SKM-1 treated with dmso at 0.1 percent for 144 hours (cell line): ENCODE measurements at regions not wholly inside any gene's neighbourhood (a gene's known extent, or its start where the extent isn't known, plus 50 kb on each side); places are given as distances from the start of the nearest gene placed in this dataset.

Experiments
- DNase-seq: peaks from one replicate; lab custom pipeline; 2025; ENCODE audit not compliant: unreplicated experiment; lab: John Stamatoyannopoulos, UW

DNA sequence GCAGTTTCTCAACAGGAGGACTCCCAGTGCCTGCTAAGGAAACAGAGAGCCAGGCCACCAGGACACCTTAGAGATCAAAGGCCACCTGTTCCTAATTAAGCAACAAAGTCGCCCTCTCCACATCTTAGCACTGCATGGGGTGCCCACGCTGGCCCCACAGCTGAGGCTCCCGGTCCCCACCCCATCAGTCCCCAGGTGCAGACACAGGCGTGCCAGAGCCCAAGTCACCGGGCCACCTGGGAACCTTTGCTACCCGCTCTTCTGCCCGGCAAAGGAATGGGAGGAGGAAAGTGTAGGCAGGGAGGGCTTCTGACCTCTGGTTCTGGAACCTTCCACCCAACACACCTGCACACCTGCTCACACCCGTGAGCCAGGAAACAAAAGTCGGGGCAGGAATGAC is 85.5 kb upstream of the PRR5 start:
- no peak for DNase-seq

DNA sequence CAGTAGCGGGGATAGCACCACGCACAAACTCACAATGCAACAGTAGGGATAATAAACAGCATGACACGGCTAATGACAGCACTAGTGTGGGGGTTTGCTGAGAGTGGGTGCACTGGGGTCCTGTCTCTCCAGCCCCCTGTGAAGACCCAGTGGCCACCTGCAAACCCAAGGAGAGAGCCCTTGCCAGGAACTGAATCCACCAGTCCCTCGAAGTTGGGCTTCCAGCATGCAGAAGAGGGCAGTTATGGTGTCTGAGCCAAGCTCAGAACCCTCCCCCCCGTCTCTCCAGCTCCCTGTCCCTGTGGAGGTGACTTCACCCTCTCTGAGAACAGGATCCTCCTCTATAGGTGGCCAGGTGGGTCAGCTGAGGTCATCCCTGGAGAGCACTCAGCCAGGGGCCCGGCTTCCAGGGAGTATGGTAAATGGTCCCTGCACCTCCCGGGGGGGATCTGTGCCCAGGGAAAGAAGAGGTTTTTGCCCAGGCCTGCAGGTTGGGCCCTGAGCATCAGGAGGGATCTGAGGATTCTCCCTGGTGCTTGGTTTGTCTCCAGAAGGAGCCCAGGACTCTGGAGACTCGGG is 86.3 kb upstream of the PRR5 start:
- DNase-seq, result no peak

DNA sequence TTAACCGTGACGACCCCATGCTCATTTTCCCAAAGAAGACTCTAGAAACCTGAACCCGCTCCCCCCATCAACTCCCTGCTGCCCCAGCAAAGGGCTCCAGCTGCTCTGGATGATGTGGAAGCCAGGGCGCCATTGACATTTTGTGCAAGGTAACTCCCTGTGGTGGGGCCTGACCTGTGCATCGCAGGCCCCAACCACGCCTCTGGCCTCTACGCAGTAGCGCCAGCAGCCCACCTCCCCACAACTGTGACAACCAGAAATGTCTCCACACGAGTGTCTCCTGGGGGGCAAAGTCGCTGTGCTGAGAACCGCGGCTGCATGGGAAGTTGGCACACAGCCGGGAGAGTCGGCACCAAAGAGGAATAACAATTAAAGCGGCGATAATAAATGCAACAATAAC is 86.9 kb upstream of the PRR5 start:
- DNase-seq, result no peak

DNA sequence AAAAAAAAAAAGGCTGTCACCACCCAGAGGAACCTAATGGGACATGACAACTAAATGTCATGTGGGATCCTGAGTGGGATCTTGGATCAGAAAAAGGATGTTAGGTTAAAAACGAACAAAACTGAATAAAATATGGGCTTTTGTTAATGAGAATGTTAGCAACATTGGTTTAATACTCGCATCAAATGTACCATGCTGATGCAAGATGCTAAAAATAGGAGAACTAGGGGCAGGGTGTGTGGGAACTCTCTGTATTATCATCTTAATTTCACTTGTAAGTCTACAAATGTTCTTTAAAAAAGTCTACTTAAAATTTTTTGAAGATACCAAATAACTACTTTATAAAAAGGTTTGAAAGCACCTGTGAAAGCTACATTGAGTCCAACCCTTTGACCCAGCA is 88.8 kb upstream of the PRR5 start:
- no peak for DNase-seq

DNA sequence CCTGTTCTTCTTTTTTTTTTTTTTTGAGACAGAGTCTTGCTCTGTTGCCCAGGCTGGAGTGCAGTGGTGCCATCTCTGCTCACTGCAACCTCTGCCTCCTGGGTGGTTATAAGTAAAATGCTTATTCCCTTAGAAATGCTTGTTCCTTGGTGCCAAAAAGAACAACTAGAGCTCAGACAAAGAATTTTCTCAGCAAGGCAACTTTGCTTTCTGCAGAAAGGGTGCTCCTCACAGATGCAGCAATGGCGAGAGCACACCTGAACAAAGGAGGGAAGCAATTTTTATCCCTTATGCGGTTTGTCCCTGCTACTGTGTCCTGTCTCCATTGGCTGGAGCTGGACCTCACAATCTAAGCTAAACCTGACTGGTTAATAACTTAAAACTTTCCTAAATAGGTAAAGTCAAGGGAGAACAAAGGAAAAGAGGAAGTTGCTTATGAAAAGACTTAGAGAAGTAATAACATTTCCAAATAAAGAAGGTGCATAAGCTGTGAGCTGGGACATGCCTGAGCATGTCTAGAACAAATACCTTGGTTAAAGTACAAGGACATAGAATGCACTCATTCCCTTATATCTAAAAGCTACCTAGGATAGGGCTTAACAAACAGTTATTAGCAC is 90.0 kb upstream of the PRR5 start:
- DNase-seq, result peak; percentile 81

DNA sequence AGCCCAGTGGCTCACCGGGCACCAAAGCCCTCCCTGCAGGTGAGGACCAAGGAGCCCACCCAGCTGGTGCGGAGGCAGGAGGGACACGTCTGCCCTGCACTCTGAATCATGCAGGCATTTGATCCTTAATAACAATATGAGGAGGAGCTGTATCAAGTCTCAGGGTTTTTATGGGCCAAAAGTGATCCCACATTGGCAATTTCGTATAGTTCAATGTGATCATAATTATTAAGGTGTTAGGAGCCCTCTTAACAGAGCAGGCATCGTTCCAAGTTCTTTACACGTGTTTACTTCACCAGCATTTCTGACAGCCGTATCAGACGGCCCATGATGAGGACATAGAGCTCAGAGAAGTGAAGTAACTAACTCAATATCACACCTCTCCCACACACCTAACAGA is 91.9 kb upstream of the PRR5 start:
- DNase-seq, result no peak

DNA sequence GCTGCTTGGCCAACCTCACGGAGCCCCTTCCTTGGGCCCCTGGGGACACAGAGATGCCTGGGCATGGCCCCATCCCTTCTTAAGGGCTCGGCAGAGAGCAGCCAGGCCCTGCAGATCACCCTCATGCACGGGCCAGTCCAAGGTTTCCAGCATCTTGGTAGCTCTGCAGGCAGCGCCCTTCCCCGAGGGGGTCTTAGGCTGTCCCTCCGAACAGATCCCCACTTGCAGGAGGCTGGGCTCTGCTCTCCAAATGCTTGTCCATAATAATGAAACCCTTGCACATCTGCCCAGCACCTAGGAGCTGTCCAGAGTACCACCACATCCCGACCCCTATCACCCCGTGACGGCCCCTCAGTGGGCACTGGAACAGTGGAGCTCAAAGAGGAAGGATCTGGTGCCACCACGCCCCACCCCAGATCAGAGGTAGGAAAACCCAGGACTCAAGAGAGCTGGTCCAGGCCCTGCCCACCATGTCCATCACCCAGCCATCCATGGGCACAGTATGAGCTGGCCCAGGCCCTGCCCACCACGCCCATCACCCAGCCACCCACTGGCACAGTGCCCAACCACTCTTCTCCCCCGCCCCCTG is 92.5 kb upstream of the PRR5 start:
- no peak for DNase-seq

DNA sequence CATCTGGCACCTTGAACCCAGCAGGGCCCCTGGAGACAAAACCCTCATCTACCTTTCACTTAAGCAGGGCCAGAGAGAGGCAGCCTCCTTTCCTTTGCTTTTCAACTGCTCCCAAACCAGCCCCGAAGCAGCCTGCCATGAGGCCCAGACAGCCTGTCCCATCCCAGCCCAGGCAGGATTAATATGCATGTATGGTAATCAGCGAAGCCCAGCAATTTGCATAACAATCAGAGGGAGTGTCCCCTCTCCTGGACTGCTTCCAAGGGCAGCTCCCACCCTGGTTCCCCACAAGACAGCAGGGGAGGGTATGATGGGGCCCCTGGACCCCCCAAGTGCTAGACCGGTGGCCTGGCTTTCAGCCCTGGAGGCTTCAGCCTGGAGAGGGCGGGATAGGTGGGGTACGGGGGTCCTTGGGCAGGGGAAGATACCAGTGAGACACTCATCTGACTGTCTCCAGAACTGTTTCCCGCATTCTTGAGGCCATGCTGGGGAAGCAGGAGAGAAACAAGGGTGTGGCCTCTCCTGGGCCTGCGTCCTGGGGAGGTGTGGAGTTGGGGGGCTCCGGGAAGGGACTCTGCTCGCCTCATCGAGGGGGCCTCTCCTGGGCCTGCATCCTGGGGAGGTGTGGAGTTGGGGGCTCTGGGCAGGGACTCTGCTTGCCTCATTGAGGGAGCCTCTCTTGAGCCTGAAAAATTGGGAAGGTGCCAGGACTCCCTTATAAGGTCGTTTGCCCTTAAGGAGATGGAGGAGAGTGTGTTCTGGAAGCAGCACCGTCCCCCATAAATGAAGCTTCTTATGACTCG is 93.2 kb upstream of the PRR5 start:
- DNase-seq, result no peak

DNA sequence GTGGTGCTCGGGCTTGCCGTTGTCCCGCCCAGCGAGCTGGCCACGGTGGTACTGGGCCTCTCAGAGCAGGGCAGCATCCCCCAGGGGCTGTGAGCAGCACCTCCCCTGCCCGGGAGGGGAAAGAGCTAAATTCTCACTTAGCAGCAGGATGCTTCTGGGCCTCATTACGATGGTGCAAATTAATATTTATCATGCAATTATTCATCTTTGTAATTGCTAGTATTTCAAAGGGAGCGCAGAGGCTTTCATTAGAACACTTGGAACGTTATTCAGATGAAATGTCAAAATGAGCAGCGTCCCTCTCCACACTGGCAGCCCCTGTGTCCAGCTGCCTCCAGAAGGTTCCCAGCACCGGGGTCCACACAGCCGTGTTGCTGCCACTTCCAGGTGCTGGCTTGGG is 95.9 kb upstream of the PRR5 start:
- DNase-seq, result no peak

DNA sequence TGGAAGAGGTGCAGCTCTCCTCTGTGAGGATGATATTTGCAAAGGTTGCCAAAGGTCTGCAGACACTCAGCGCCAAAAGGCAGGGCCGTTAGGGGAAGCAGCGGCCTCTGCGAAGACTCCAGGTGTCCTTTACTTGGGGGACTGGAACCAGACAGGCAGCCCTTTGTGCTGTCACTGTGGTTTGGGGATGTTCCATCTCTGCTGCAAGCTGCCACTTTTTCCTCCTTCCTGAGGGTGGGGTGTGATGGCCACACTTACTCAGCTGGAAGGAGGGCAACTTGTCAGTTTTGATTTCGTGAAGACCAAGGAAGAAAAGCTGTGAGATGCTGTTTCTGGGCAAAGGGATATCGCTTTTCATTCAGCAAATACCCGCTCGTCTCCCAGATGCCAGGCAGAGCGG is 96.5 kb upstream of the PRR5 start:
- peak; percentile 17 for DNase-seq

DNA sequence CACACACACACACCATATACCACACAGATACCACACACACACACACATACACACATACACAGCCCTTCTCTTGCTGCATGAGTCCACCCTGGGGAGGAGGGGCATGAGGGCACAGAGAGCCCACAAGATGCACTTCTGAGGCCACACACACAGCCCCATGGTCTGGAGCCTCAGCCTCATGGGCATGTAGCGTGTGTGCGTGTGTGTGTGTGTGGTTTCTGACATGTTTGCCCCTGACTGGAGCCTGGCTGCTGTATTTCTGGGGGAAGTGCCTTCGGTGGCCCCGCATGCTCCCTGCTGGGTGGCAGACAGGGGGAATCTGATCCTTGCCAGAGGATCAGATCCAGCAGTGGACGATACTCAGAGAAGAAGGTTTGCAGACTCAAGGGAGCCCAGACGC is 97.0 kb upstream of the PRR5 start:
- no peak for DNase-seq

DNA sequence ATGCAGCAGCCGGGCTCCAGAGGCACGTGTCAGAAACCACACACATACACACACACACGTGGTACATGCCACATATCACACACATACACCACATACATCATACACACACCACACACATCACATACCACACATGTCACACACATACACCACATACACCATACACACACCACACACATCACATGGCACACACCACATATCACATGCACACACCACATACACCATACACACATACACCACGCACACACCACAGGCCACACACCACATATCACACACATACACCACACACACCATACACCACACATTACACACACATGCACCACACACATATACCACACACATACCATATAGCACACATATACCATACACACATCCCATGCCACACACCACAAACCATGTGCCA is 97.5 kb upstream of the PRR5 start:
- DNase-seq, result no peak

DNA sequence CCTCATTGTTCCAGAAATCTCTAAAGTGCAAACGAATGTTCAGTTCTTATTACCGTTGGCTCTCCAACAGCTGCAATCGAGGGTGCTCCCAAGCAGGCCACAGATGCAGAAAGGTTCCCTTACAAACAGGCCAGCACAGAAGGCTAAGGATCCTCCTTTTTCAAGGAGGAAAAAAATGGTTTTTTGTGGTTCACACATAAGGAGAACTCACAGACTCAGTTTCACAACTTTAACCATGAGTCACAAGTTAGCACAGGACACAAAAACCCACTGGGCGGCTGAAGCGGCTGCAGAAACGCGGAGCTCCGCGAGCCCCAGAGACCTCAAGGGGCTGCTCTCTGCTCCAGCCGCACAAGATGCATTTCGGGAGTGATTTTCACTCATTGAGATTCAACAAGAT is 98.2 kb upstream of the PRR5 start:
- DNase-seq, result peak; percentile 85

DNA sequence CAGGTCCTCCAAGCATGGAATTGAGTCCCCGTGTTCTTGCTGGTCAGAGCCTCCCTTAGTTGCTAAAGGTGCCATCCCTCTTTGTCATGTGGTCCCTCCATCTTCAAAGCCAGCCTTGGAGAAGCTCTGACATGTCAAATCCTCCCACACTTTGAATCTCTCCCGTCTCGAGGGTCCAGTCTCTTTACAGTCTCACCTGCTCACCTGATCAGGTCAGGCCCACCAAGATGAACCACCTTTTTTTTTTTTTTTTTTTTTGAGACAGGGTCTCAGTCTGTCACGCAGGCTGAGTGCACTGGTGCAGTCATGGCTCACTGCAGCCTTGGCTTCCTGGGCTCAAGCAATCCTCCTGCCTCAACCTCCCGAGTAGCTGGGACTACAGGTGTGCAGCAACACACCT is 100.3 kb upstream of the PRR5 start:
- DNase-seq, result no peak

DNA sequence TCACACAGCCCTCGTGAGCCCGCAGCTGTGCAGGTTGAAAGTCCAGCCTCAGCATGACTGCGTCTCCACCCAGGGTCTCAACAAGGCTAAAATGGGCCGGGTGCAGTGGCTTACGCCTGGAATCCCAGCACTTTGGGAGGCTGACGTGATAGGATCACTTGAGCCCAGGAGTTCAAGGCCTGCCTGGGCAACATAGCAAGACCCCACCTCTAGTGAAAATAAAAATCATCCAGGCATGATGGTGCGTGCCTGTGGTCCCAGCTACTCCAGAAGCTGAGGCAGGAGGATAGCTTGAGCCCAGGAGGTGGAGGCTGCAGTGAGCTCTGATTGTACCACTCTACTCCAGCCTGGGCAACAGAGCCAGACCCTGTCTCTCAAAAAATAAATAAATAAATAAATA is 100.8 kb upstream of the PRR5 start:
- DNase-seq, result no peak

DNA sequence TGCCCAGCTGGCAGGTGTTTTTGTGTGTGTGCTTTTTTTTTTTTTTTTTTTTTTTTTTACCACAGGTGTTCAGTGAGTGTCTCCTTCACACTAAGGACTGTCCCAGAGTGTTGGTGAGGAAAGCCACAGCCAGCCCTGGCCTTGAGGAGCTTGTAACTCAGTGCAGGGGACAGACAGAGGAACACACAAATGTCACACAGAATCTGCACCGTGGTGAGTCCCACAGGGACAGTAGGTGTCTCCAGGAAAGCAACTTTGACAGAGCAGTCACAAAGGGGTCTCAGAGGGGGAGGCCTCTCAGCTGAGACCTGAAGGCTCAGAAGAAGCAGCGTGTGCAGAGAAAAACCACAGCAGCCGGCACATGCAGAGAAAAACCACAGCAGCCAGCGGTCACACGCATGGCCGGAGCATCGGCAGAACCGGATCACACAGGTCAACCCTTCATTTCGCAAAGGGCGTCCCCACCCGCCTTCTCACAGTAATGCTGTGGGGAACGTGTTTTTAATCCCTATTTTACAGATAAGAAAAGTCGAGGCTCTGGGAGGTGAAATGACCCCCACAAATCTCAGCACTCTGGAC is 101.7 kb upstream of the PRR5 start:
- no peak for DNase-seq

DNA sequence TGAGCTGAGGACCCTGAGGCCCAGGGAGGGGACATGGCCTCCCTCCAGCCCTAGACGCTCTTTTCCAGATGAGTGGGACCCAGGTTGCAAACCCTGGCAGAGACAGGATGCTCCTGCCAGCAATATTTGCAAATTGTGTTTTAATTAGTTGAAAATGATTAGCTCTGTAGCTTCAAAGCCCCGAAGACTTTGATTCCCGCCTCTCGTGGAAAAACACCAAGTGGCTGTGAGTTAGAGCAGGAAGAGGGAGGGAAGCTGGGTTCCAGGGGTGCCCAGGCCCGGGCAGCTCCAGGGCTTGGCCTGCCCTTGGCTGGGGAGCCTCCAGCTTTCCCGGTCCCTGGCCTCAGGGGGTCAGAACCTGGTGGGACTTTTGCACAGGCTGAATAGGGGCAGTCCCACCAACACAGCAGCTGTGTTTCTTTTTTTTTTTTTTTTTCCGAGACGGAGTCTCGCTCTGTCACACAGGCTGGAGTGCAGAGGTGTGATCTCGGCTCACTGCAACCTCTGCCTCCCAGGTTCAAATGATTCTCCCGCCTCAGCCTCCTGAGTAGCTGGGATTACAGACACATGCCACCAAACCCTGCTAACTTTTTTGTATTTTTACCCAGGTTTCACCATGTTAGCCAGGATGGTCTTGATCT is 101.6 kb upstream of the RTL6 start:
- no peak for DNase-seq

DNA sequence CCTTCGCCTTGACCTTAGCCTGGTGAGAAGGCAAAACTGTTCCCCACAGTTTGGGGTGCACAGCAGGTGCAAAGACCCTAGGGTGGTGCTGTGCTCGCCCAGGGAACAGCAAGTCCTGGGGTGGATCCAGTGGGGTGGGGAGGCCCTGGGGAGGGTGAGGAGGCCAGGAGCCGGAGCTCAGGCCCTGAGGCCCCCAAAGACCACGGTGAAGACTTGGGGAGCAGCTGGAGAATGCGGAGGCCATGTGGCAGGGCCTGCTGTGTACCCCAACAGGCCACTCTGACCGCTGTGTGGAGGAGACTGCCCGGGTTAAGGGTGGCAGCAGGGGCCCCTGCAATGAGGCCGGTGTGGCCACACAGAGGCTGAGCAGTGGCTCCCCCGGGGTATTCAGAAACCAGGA is 101.1 kb upstream of the RTL6 start:
- DNase-seq, result no peak

DNA sequence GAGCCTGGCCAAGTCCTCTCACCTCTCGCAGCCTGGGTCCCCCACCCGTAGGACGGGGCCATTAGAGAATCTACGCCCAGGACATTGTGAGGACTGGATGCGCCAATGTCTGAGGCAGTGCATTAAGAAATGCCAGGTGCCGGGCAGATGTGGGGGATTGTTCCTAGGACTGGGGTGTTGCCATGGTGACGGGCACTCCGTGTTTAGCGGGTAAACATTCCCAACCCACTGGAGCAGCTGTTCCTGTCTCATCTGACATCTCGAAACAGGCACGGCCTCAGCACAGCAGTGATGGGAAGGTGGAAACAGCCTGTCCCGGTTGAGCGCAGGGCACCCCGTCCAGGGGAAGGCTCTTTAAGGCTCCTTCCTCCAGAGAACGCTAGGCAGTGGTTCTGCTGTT is 99.6 kb upstream of the RTL6 start:
- no peak for DNase-seq

DNA sequence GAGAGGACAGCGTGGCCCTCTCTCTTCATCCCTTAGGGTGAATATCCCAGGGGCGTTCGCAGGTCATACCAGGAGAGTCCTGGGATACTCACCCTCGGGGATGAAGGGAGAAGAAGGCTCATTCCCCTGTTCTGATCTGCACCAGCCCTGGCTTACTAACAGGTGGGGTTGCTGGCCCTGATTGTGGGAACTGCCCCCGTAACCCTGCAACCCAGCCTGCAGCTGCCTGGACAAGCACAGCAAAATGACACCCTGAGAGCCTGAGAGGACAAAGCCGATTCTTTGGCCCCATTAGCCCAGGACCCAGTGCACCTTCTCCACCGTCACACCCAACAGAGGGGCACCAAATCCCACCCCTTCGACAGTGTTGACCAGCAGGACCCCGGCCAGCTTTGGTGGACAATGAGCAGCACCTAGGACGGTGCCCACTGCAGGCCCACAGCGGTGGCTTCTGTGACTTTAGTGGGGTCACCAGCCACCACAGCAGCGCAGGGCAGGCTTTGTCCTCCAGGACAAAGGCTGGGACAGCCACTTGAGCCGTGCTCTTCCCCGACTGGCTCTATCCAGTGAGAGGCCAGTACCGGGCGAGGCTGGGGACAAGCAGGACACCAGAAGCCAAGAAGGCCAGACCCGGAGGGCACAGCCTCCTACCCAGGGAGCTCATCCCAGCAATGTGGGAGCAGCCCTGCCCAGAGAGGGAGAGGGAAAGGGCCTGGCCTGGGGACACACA is 98.5 kb upstream of the RTL6 start:
- no peak for DNase-seq

DNA sequence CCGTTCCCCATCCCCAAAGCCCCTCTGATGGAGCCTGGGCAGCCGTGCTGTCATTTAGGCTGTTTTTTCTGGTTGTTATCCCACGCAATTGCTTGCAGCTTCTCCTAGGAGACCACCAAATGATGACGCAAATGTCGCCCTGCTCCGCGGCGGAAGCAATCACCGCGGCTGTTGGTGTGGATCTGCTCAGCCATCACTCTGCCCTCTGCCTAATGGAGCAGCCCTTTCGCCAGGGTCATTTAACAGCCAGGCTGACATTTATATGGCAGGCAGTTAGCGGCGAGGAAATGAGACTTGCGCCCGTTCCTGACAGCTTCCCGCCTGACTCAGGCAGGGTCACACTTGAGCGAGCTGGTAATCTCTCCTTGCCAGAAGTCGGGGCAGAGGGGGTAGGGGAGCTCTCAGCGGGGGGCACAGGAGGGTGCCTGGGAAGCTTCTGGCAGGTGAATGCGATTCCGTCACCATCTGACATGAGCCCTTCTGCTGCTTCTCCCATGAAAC is 97.9 kb upstream of the RTL6 start:
- DNase-seq, result no peak
